ENCODE measurements at regions not wholly inside any gene's neighbourhood (a gene's known extent, or its start where the extent isn't known, plus 50 kb on each side); places are given as distances from the start of the nearest gene placed in this dataset.

DNA sequence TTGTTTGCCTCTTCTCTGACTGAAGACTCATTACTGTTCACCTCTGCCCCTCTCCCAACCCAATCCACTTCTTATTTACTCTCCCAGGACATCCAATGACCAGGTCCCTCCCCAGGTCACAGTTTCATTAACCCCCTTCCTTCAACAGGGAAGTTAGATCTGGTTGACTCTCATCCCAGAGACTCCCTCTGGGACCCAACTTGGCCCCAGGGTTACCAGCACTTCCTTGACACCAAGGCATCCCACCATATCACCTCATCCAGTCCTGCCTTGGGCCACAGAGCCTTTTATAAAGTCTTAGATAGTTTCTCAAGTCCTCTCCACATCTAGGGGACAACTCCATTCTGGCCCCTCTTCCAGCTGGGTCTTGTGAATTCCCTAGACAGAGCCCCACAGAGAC is 470.6 kb upstream of the TSHZ3 start:
- Mint-ChIP-seq H3K4me3 (no peak overlapping the region), H3K27ac (no peak overlapping the region), H3K27me3 (no peaks in the 10 kb centered on the region), H3K9me3 (peaks cover 9% of the 10 kb centered on the region), H3K36me3 (ENCODE audit: low read depth) (no peaks in the 10 kb centered on the region), H3K4me1 (ENCODE audit: low read depth) (no peaks in the 10 kb centered on the region)

DNA sequence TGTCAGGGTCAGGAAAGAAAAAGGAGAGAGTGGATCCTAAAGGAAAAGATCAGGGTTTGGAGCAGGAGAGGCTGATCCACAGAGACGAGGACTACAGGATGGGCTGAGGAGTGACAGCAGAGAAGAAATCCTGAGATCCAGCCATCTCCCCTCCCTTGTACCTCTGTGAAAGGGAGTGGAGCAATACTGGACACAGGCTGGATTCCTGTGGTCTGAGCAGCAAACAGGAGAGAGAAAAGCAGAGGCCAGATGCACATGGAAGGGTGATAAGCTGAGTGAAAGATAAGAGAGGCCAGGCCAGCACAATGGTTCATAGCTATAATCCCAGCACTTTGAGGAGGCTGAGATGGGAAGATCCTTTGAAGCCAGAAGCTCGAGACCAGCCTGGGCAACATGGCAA is 472.1 kb upstream of the TSHZ3 start:
- H3K4me1 Mint-ChIP-seq (ENCODE audit: low read depth) = no peaks in the 10 kb centered on the region
- H3K27me3 Mint-ChIP-seq = no peaks in the 10 kb centered on the region
- H3K4me3 Mint-ChIP-seq = no peak overlapping the region
- H3K36me3 Mint-ChIP-seq (ENCODE audit: low read depth) = no peaks in the 10 kb centered on the region
- H3K9me3 Mint-ChIP-seq = peaks cover 5% of the 10 kb centered on the region
- H3K27ac Mint-ChIP-seq = no peak overlapping the region

DNA sequence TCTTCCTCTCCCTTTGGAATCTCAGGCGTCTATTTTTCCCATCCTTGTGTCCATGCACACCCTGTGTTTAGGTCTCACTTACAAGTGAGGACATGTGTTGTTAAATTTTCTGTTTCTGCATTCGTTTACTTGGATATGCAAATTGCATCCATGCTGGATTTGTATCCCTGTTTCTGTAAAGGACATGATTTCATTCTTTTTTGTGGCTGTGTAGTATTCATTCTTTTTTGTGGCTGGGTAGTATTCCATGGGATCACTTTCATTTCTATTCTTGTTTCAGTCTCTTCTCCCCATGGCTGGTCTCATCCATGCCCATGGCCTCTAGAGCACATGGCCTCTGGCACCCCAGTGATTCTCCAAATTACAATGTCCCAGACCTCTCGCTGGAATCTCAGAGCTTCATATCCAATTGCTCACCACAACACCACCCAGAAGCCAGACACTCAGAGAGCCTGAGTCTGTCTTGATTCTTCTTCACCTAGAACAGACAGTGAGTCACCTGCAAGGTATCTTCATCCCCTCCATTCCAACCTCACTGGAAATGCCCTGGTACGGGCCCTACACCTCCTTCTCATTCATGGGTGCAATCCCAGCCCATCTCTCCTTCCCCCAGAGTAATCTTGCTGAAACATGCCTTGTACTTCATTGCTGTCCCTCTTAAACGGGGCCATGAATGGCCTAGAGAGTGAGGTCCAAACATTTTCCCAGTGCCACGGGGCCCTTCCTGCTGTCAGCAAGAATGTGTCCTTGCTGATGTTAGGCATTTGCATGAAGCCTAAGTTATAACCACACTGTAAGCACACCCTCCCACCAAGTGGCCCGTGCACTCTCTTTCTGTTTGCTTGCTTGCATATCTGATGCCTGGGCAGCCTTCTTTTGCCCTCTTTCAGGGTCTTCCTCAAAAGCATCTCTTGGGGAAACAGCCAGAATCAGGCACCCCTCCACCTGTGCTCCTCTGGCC is 476.2 kb upstream of the TSHZ3 start:
- Mint-ChIP-seq H3K9me3 (peaks cover 8% of the 10 kb centered on the region), H3K27me3 (no peaks in the 10 kb centered on the region), H3K27ac (no peak overlapping the region)

DNA sequence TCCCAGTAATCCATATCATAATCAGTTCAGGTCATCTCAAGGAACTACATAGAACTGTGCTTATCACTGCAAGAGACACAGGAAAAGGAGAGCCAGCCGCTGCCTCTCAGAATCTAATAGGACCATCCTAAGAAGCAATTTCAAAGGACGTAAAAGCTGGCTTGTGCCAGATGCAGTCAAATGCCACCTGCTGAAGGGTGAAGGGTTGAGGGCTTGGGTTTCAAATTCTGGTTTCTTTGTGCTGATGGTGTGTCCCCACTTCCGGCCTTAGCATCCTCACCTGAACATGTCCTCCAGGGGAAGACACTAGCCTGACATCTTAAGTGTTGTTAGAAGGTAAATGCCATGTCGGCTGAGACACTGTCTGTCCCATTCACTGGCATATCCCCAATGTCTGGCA is 477.1 kb upstream of the TSHZ3 start:
- Mint-ChIP-seq H3K36me3 (ENCODE audit: low read depth) (no peaks in the 10 kb centered on the region), H3K4me1 (ENCODE audit: low read depth) (no peaks in the 10 kb centered on the region), H3K4me3 (no peak overlapping the region), H3K9me3 (peaks cover 5% of the 10 kb centered on the region), H3K27me3 (no peaks in the 10 kb centered on the region), H3K27ac (no peak overlapping the region)

More for the DNA sequence above, 476.2 kb upstream of the TSHZ3 start:
- Mint-ChIP-seq H3K4me3 (no peak overlapping the region), H3K4me1 (ENCODE audit: low read depth) (no peaks in the 10 kb centered on the region), H3K36me3 (ENCODE audit: low read depth) (no peaks in the 10 kb centered on the region)

DNA sequence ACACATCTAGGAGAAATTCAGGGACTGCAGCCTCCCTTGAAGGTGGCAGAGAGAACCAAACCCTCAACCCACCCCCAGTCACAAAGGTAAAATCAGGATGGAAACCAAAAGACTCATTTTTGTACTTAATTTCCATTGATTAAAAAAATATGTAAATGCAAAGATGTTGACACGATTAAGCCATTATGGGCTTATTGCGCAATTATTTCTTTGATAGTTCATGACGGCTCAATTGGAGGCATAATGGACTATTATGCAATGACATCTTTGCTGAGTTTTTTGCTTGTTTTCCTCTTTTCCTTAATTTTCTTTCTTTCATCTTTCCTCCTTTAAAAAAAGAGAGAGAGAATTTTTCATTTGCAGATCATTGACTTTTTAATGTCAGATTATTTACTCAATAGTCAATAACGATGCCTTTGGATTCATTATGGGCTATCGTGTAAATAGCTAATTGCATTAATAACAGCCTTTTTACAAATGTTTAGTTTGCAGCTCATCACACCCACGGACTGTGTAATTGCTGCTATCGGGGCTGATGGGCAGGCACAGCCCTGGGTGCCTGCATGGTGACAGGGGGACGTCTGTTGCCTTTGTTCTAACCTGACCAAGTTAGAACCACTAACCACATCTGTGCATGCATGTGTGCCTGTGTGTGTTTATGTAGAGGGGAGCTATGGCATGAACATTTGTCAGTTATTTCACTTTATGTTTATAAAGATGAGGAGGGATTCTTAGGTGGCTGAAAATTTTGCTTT is 482.4 kb upstream of the TSHZ3 start:
- H3K27me3 Mint-ChIP-seq = peaks cover 3% of the 10 kb centered on the region
- H3K4me1 Mint-ChIP-seq (ENCODE audit: low read depth) = no peaks in the 10 kb centered on the region
- H3K36me3 Mint-ChIP-seq (ENCODE audit: low read depth) = no peaks in the 10 kb centered on the region
- H3K27ac Mint-ChIP-seq = no peak overlapping the region
- no peak overlapping the region for H3K4me3 Mint-ChIP-seq
- H3K9me3 Mint-ChIP-seq = peaks cover 27% of the 10 kb centered on the region

DNA sequence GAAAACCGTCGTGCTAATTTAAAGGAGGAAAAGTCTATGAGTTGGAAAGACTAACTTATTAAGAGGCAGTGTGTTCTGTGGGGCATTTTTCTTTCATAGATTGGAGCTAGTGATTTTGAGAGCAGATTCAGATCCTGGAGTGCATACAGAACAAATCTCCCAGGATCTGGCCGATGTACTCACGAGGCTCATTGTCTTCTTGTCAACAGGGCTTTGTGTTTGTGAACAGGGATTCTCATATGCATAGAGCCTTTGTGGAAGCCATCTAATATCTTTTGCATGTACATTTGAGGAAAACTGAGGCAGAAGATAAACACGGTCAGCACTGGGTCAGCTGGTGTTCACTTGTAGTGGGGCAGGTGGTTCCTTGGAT is 482.9 kb upstream of the TSHZ3 start:
- no peaks in the 10 kb centered on the region for H3K4me1 Mint-ChIP-seq (ENCODE audit: low read depth)
- H3K4me3 Mint-ChIP-seq = no peak overlapping the region
- H3K36me3 Mint-ChIP-seq (ENCODE audit: low read depth) = no peaks in the 10 kb centered on the region
- H3K27me3 Mint-ChIP-seq = peaks cover 3% of the 10 kb centered on the region
- no peak overlapping the region for H3K27ac Mint-ChIP-seq
- H3K9me3 Mint-ChIP-seq = peaks cover 26% of the 10 kb centered on the region

DNA sequence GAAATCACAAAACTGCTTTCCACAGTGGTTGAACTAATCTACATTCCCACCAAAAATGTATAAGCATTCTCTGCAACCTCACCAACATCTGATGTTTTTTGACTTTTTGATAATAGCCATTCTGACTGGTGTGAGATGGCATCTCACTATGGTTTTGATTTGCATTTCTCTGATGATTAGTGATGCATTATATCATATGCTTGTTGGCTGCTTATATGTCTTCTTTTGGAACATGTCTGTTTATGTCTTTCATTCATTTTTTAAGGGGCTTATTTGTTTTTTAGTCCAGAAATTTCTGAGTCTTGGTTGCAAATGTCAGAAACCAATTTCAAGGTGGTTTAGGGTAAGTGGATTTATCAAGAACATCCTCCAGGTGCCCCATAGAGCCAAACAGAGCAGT is 484.8 kb upstream of the TSHZ3 start:
- peaks cover 24% of the 10 kb centered on the region for H3K9me3 Mint-ChIP-seq

DNA sequence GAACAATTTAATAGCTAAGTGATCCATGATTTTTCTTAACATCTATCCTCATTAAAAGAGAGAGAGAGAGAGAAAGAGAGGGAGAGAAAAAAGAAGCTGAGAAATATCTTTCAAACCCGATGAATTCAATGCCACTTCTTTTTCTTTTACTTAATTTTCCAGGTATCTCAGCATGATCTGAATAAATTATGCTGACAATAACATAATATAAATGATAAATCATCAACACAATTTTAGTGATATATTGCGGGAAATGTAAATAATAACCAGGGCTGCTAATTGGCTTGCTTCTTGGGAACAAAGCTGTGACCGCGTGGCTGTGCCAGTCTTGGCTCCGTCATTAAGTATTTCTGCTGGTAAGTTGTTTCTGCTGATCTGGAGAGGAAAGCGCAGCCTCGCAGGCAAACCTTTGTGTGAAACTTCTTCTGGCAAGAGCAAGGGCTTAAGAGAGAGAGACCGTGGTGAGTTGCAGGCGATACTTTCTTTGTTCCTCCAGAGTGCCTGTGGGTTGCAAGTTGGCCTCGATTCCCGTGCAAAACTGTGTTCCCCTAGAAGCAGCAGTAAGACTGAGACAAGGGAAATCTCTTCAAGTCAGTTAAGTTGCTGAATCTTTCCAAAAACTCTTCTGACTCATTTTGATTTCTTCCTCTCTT is 489.1 kb upstream of the TSHZ3 start:
- H3K36me3 Mint-ChIP-seq (ENCODE audit: low read depth) = no peaks in the 10 kb centered on the region
- H3K27ac Mint-ChIP-seq = no peak overlapping the region
- H3K4me3 Mint-ChIP-seq = no peak overlapping the region
- no peaks in the 10 kb centered on the region for H3K4me1 Mint-ChIP-seq (ENCODE audit: low read depth)
- H3K9me3 Mint-ChIP-seq = peaks cover 35% of the 10 kb centered on the region
- peaks cover 3% of the 10 kb centered on the region for H3K27me3 Mint-ChIP-seq

More for the DNA sequence above, 484.8 kb upstream of the TSHZ3 start:
- no peak overlapping the region for H3K27ac Mint-ChIP-seq
- no peak overlapping the region for H3K4me3 Mint-ChIP-seq
- H3K27me3 Mint-ChIP-seq = peaks cover 3% of the 10 kb centered on the region
- no peaks in the 10 kb centered on the region for H3K4me1 Mint-ChIP-seq (ENCODE audit: low read depth)
- H3K36me3 Mint-ChIP-seq (ENCODE audit: low read depth) = no peaks in the 10 kb centered on the region

DNA sequence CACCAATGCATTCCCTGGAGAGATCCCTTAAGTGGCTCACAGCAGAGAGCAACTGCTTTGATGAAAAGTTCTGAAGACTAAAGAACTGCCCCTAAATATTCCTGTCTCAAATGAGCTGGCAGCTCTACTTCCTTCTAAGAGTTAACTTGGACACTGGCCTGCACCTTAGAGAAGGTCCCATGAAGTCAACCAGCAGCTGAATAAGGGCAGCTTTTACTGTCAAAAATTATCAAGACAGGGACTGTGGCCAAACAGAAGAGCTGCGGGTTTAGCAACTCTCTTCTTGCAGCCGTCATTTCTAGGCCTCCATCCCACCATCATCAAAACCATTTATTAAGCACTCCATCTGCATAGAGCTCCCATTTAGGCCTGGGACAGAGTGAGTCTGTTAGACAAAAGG is 491.1 kb upstream of the TSHZ3 start:
- Mint-ChIP-seq H3K4me1 (ENCODE audit: low read depth) (no peaks in the 10 kb centered on the region), H3K36me3 (ENCODE audit: low read depth) (no peaks in the 10 kb centered on the region), H3K9me3 (peaks cover 20% of the 10 kb centered on the region)

DNA sequence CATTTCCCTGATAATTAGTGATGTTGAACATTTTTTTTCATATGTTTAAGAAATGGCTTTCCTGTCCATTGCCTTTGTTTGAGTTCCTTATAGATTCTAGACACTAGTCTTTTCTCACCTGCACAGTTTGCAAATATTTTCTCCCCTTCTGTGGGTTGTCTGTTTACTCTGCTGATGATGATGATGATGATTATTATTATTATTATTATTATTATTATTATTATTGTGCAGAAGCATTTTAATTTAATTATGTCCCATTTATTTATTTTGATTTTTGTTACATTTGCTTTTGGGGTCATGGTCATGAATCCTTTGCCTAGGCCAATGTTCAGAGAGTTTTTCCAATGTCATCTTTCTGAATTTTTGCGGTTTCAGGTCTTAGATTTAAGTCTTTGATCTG is 492.5 kb upstream of the TSHZ3 start:
- H3K36me3 Mint-ChIP-seq (ENCODE audit: low read depth) = no peaks in the 10 kb centered on the region
- no peaks in the 10 kb centered on the region for H3K27me3 Mint-ChIP-seq
- H3K4me1 Mint-ChIP-seq (ENCODE audit: low read depth) = no peaks in the 10 kb centered on the region
- H3K27ac Mint-ChIP-seq = no peak overlapping the region
- H3K4me3 Mint-ChIP-seq = no peak overlapping the region
- H3K9me3 Mint-ChIP-seq = peaks cover 12% of the 10 kb centered on the region

More for the DNA sequence above, 491.1 kb upstream of the TSHZ3 start:
- Mint-ChIP-seq H3K27me3 (no peaks in the 10 kb centered on the region), H3K27ac (no peak overlapping the region), H3K4me3 (no peak overlapping the region)

DNA sequence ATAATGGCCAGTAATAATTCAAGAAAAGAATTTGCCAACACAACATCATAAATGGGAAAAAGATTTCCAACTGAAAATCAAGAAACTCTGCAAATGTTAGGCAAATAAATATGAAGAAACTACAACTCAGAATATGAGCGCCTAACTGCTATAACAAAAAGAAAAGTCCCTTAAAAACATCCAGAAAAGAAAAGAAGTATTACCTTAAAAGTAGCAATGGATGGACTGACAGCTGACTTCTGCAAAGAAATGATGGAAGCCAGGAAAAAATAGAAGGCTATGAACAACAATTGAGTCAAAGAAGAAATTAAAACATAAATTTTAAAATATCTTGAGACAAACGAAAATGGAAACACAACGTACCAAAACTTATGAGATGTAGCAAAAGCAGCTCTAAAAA is 482.3 kb upstream of the ZNF507 start:
- H3K27ac Mint-ChIP-seq = no peak overlapping the region
- H3K4me3 Mint-ChIP-seq = no peak overlapping the region
- no peaks in the 10 kb centered on the region for H3K36me3 Mint-ChIP-seq (ENCODE audit: low read depth)
- no peaks in the 10 kb centered on the region for H3K4me1 Mint-ChIP-seq (ENCODE audit: low read depth)
- H3K27me3 Mint-ChIP-seq = no peaks in the 10 kb centered on the region
- peaks cover 37% of the 10 kb centered on the region for H3K9me3 Mint-ChIP-seq

DNA sequence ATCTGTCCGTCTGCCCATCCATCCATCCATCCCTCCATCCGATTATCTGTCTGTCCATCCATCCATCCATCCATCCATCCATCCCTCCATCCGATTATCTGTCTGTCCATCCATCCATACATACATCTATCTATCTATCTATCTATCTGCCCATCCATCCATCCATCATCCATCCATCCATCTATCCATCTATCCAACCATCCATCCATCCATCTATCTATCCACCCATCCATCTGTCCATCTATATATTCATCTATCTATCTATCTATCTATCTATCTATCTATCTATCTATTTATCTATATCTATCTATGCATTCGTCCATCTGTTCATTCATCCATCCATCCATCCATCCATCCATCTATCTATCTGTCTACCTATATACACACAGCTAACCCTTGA is 471.1 kb upstream of the ZNF507 start:
- H3K4me3 Mint-ChIP-seq = no peak overlapping the region
- H3K27me3 Mint-ChIP-seq = no peaks in the 10 kb centered on the region
- no peak overlapping the region for H3K27ac Mint-ChIP-seq
- H3K4me1 Mint-ChIP-seq (ENCODE audit: low read depth) = no peaks in the 10 kb centered on the region
- no peaks in the 10 kb centered on the region for H3K36me3 Mint-ChIP-seq (ENCODE audit: low read depth)
- peaks cover 8% of the 10 kb centered on the region for H3K9me3 Mint-ChIP-seq

DNA sequence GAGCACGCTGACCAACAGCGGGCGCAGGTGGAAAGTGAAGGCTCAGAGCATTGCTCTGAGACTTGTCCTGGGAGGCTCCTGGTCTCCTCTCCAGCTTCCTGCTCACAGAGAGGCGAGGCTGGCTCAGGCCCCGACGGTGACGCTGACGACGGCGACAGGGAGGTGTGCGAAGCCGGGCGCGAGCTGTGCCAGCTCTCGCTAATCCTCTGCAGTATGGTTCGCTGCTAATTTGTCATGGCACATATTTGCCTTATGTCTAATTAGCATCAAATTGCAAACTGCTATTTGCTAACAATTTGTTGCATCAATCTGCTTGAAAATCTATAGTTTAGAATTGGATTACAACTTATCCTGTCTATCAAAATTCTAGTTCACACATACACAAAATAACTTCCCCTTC is 469.8 kb upstream of the ZNF507 start:
- Mint-ChIP-seq H3K27me3 (no peaks in the 10 kb centered on the region), H3K27ac (no peak overlapping the region), H3K9me3 (peaks cover 8% of the 10 kb centered on the region), H3K4me3 (no peak overlapping the region), H3K36me3 (ENCODE audit: low read depth) (no peaks in the 10 kb centered on the region), H3K4me1 (ENCODE audit: low read depth) (no peaks in the 10 kb centered on the region)

DNA sequence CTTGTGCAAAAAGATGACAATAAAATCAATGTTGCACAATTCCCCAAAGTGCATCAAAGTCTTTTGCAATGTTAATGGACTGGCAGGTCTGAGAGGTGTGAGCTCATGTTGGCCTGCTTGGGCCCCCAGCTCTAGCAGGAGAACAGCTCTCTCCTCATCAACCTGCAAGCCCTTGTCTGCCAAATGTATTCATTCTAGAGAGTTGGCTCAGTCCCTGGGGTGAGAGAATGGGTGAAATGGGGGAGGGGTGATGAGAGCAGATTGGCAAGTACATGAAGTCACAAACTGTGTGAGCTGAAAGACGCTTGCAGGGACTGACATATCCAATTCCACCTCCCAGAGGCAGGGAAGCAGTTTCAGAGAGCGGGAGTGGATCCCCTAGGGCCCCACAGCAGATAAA is 465.1 kb upstream of the ZNF507 start:
- Mint-ChIP-seq H3K36me3 (ENCODE audit: low read depth) (no peaks in the 10 kb centered on the region), H3K9me3 (peaks cover 7% of the 10 kb centered on the region), H3K4me3 (no peak overlapping the region), H3K4me1 (ENCODE audit: low read depth) (no peaks in the 10 kb centered on the region), H3K27ac (no peak overlapping the region), H3K27me3 (no peaks in the 10 kb centered on the region)

DNA sequence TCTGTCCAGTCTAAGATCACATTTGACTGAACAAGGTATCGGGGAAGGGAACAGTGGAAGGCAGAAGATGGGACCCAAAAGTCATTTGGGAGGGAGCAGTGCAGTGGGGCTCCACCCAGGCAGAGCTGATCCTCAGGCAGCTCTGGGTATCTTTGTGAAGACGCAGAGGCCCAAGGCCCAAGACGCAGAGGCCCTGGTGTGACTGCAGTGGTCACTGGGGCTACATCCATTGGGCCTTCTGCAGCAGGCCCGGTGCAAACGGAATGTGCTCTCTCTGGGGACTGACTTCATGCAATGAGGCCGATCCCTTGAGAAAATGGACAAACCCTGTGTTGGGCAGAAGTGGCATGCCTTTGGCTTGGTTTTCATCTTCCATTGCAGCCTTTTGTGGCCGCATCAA is 463.4 kb upstream of the ZNF507 start:
- H3K27ac Mint-ChIP-seq = no peak overlapping the region
- H3K9me3 Mint-ChIP-seq = peaks cover 4% of the 10 kb centered on the region
- H3K4me3 Mint-ChIP-seq = no peak overlapping the region
- no peaks in the 10 kb centered on the region for H3K4me1 Mint-ChIP-seq (ENCODE audit: low read depth)
- H3K27me3 Mint-ChIP-seq = no peaks in the 10 kb centered on the region
- H3K36me3 Mint-ChIP-seq (ENCODE audit: low read depth) = no peaks in the 10 kb centered on the region
